ENCODE measurements at regions not wholly inside any gene's neighbourhood (a gene's known extent, or its start where the extent isn't known, plus 50 kb on each side); places are given as distances from the start of the nearest gene placed in this dataset.

- Histone ChIP-seq H3K27ac (no peak overlapping the region), H3K4me1 (replicated peaks) (no peaks in the 10 kb centered on the region), H3K9me3 (replicated peaks) (no peaks in the 10 kb centered on the region), H3K36me3 (no peaks in the 10 kb centered on the region), H3K4me3 (no peak overlapping the region), H3K27me3 (replicated peaks) (no peaks in the 10 kb centered on the region)
- no peak for DNase-seq (ENCODE audit: low read depth in 1 of 2, low spot score in 2 of 2)
Observed at GRCh38 chr10:47192273-47192672, 107.7 kb upstream of the GDF10 start.

DNA sequence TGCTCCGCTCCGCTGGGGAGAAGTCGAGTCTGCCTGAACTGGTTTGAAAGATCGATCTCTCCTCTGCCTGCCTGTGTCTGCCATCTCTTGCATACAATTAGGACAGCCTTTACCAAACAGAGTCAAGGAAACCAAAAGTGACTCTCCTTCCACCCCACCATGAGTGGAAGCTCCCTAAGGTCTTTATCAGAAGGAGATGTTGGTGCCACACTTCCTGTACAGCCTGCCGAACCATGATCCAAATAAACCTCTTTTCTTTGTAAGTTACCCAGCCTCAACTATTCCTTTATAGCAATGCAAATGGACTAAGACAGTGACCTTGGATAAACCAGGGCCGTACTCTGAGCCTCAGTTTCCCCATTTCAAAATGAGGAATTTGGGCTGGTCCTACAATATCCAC, 106.3 kb upstream of the GDF10 start:
- no peak overlapping the region for H3K27ac ChIP-seq
- H3K27me3 ChIP-seq (replicated peaks), result no peaks in the 10 kb centered on the region
- no peaks in the 10 kb centered on the region for H3K9me3 ChIP-seq (replicated peaks)
- H3K4me3 ChIP-seq, result no peak overlapping the region
- DNase-seq (ENCODE audit: low read depth in 1 of 2, low spot score in 2 of 2), result no peak
- no peaks in the 10 kb centered on the region for H3K4me1 ChIP-seq (replicated peaks)
- H3K36me3 ChIP-seq, result no peaks in the 10 kb centered on the region

GRCh38 chr10:47195274-47195885, 104.6 kb upstream of the GDF10 start:
- Histone ChIP-seq H3K27me3 (replicated peaks) (no peaks in the 10 kb centered on the region), H3K27ac (no peak overlapping the region), H3K4me1 (replicated peaks) (no peaks in the 10 kb centered on the region), H3K9me3 (replicated peaks) (no peaks in the 10 kb centered on the region), H3K4me3 (no peak overlapping the region), H3K36me3 (no peaks in the 10 kb centered on the region)
- no peak for DNase-seq (ENCODE audit: low read depth in 1 of 2, low spot score in 2 of 2)

DNA sequence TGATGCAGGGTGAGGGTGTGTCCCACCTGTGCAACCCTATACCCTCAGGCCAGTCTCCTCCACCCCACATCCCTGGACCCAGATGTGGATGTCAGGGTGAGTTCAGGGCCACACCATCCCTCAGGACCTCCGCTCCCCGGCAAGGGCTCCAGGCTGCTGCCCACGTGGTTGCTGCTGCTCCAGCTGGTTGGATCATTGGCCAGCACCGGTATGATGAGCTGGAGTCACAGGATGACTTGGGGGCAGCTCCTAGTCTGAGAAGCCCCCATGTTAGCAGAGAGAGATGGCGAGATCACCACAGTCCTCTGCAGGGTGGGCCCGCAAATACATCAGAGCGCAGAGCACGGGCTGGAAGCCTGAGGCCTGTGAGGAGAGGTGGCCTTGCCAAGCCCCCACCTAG, 103.3 kb upstream of the GDF10 start:
- H3K4me1 ChIP-seq (replicated peaks), result no peaks in the 10 kb centered on the region
- H3K27ac ChIP-seq, result no peak overlapping the region
- H3K27me3 ChIP-seq (replicated peaks), result no peaks in the 10 kb centered on the region
- DNase-seq (ENCODE audit: low read depth in 1 of 2, low spot score in 2 of 2), result no peak
- no peaks in the 10 kb centered on the region for H3K36me3 ChIP-seq
- no peaks in the 10 kb centered on the region for H3K9me3 ChIP-seq (replicated peaks)
- no peak overlapping the region for H3K4me3 ChIP-seq

- H3K4me1 ChIP-seq (replicated peaks), result no peaks in the 10 kb centered on the region
- no peak overlapping the region for H3K4me3 ChIP-seq
- no peaks in the 10 kb centered on the region for H3K36me3 ChIP-seq
- no peaks in the 10 kb centered on the region for H3K9me3 ChIP-seq (replicated peaks)
- H3K27me3 ChIP-seq (replicated peaks), result no peaks in the 10 kb centered on the region
- DNase-seq (ENCODE audit: low read depth in 1 of 2, low spot score in 2 of 2), result no peak
- H3K27ac ChIP-seq, result no peak overlapping the region
Observed at GRCh38 chr10:47198221-47198620, 101.8 kb upstream of the GDF10 start.

- Histone ChIP-seq H3K9me3 (replicated peaks) (no peaks in the 10 kb centered on the region), H3K4me3 (no peak overlapping the region), H3K36me3 (no peaks in the 10 kb centered on the region), H3K27ac (no peak overlapping the region), H3K4me1 (replicated peaks) (no peaks in the 10 kb centered on the region), H3K27me3 (replicated peaks) (no peaks in the 10 kb centered on the region)
- DNase-seq (ENCODE audit: low read depth in 1 of 2, low spot score in 2 of 2), result no peak
Observed at GRCh38 chr10:47205192-47205591, 94.8 kb upstream of the GDF10 start.

DNA sequence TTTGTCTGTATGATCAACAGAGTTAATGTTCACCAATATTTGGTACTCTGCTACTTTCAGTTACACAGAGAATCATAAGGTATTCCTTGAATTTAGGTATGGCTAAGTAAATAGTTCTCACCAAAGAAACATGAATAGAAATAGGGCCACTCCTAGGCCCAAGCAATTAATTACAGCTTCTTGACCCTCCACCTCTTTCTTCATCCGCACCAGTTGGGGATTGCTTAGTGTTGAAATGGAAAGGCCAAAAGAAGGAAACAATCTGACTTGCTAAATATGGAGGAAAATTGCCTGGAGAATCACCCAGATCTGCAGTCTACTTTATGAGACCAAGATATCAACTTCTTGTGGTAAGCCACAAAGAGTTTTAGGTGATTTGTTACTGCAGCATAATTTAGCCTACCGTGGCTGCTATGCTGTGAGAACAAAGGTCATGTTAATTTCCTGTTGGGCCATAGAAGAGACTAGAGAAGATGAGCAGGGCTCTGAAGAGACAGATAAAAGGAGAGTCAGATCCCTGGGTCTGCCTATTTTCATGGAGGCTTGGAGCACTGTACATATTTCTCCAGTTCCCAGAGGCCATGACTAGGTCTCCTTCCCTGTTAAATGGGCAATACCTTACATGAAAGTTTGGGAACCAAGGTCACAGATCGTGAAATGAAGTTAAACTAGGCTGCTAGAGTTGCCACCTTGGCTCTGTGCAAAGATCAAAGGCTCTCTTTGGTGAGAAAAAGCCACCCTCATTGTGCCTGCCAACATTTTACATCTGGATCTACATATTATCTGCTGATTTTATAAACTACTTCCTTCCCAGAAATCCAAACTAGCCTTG, 93.3 kb upstream of the GDF10 start:
- Histone ChIP-seq H3K9me3 (replicated peaks) (no peaks in the 10 kb centered on the region), H3K36me3 (no peaks in the 10 kb centered on the region), H3K27me3 (replicated peaks) (no peaks in the 10 kb centered on the region), H3K4me1 (replicated peaks) (no peaks in the 10 kb centered on the region), H3K27ac (no peak overlapping the region), H3K4me3 (no peak overlapping the region)
- no peak for DNase-seq (ENCODE audit: low read depth in 1 of 2, low spot score in 2 of 2)

GRCh38 chr10:47207281-47207615, 92.7 kb upstream of the GDF10 start:
- Histone ChIP-seq H3K4me3 (no peak overlapping the region), H3K27ac (no peak overlapping the region), H3K9me3 (replicated peaks) (peaks cover 4% of the 10 kb centered on the region; the same call in 1 of the 2 replicates), H3K4me1 (replicated peaks) (no peaks in the 10 kb centered on the region), H3K27me3 (replicated peaks) (no peaks in the 10 kb centered on the region), H3K36me3 (no peaks in the 10 kb centered on the region)
- DNase-seq (ENCODE audit: low read depth in 1 of 2, low spot score in 2 of 2), result no peak

DNA sequence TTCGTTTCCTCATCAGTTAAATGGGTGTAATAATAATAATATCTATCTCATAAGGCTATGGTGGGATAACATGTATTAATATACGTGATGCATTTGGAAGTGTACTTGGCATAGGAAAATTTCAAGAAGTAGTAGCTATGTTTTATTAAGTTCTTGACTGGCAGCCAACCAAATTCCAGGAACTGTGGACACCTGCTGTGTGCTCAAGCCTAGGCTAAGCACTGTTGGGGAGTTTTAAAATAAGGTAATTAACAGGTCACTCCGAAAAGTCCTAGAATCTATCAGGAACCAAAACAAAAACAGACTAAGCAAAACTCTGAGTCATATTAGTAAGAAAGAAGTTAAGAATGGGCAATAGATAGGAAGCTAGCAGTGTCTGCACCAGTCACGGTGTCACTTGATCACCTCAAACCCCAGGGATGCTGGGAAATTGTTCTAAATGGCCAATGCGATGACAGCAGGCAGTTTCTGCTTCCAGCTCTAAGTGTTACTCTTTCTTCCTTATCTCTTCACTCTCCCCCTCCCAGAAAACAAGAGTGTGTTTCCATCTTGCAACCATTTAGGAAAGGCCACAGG, 92.0 kb upstream of the GDF10 start:
- no peak for DNase-seq (ENCODE audit: low read depth in 1 of 2, low spot score in 2 of 2)
- H3K27ac ChIP-seq, result no peak overlapping the region

DNA sequence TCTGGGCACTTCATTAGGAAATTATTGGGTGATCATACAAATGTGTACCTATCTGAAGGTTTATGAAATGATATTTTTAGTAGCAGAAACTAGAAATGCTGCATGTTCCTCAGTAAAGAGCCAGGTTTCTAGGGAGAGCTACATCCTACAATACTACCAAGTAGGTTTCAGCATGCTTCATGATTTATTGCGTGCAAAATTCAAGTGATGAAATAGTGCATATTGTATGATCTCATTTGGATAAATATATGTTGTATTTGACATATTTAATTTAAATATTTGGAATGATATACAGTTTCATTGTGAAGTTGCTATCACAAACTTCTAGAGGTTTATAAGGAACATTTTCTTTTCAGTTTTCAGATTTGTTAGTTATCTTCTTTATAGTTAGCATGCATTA, 90.5 kb upstream of the GDF10 start:
- H3K27ac ChIP-seq, result no peak overlapping the region
- no peaks in the 10 kb centered on the region for H3K27me3 ChIP-seq (replicated peaks)
- H3K4me3 ChIP-seq, result no peak overlapping the region
- H3K9me3 ChIP-seq (replicated peaks), result peaks cover 11% of the 10 kb centered on the region; the same call in 1 of the 2 replicates
- DNase-seq (ENCODE audit: low read depth in 1 of 2, low spot score in 2 of 2), result no peak
- no peaks in the 10 kb centered on the region for H3K36me3 ChIP-seq
- H3K4me1 ChIP-seq (replicated peaks), result no peaks in the 10 kb centered on the region; the same call in 1 of the 2 replicates

More for the DNA sequence above, 92.0 kb upstream of the GDF10 start:
- Histone ChIP-seq H3K4me1 (replicated peaks) (no peaks in the 10 kb centered on the region), H3K9me3 (replicated peaks) (peaks cover 11% of the 10 kb centered on the region; the same call in 1 of the 2 replicates), H3K4me3 (no peak overlapping the region), H3K27me3 (replicated peaks) (no peaks in the 10 kb centered on the region), H3K36me3 (no peaks in the 10 kb centered on the region)

DNA sequence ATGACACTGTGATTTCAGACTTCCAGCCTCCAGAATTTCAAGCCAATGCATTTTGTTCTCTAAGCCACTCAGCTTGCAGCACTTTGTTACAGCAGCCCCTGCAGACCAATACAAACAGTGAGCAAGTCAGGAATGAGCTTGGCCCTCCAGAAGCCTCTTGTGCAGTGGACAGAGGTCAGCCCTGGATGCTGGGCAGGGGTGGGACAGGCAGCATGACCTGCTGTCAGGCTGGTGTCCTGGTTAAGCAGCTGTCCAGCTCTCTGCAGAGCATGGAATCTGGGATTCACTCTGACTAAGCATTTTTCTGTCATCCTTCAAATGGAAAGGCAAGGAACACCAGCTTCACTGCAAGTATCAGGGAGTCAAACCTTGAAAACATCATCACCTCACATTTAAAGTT, 85.5 kb upstream of the GDF10 start:
- peaks cover 4% of the 10 kb centered on the region; the same call in 1 of the 2 replicates for H3K4me1 ChIP-seq (replicated peaks)
- DNase-seq (ENCODE audit: low read depth in 1 of 2, low spot score in 2 of 2), result no peak
- no peak overlapping the region for H3K4me3 ChIP-seq
- H3K36me3 ChIP-seq, result no peaks in the 10 kb centered on the region
- H3K27ac ChIP-seq, result no peak overlapping the region
- H3K9me3 ChIP-seq (replicated peaks), result peaks cover 11% of the 10 kb centered on the region; the same call in 1 of the 2 replicates
- 0 out of 2 replicates have a peak, but pooled peaks cover 3% of the 10 kb centered on the region for H3K27me3 ChIP-seq (replicated peaks)

DNA sequence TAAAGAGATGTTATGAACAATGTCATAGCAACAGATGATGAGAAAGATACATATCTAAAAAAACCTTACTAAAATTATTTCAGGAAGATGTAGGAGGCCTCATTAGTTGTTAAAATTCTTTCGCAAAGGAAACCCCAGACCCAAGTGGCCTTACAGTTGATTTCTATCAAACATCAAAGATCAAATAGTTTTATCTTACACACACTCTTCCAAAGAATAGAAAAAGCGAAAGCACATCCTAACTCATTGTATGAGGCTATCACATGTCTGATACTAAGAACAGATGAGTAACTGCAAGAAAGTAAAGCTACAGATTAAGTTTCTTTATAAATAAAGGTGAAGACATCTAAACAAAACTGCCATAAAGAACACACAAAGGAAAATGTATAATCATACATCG, 82.9 kb upstream of the GDF10 start:
- Histone ChIP-seq H3K4me1 (replicated peaks) (peaks cover 4% of the 10 kb centered on the region; the same call in 1 of the 2 replicates), H3K9me3 (replicated peaks) (peaks cover 9% of the 10 kb centered on the region; the same call in 1 of the 2 replicates), H3K36me3 (no peaks in the 10 kb centered on the region), H3K4me3 (no peak overlapping the region), H3K27me3 (replicated peaks) (0 out of 2 replicates have a peak, but pooled peaks cover 6% of the 10 kb centered on the region), H3K27ac (no peak overlapping the region)
- DNase-seq (ENCODE audit: low read depth in 1 of 2, low spot score in 2 of 2), result no peak

- no peak overlapping the region for H3K27ac ChIP-seq
- no peak for DNase-seq (ENCODE audit: low read depth in 1 of 2, low spot score in 2 of 2)
- H3K36me3 ChIP-seq, result no peaks in the 10 kb centered on the region
- no peak overlapping the region for H3K4me3 ChIP-seq
- H3K27me3 ChIP-seq (replicated peaks), result 0 out of 2 replicates have a peak, but pooled peaks cover 11% of the 10 kb centered on the region
- H3K9me3 ChIP-seq (replicated peaks), result no peaks in the 10 kb centered on the region
- H3K4me1 ChIP-seq (replicated peaks), result peaks cover 4% of the 10 kb centered on the region; the same call in 1 of the 2 replicates
Observed at GRCh38 chr10:47218803-47219202, 81.2 kb upstream of the GDF10 start.

GRCh38 chr10:47222461-47222860, 77.5 kb upstream of the GDF10 start:
- Histone ChIP-seq H3K4me1 (replicated peaks) (no peaks in the 10 kb centered on the region), H3K4me3 (no peak overlapping the region), H3K27ac (no peak overlapping the region)

More at GRCh38 chr10:47222461-47222860, 77.5 kb upstream of the GDF10 start:
- 0 out of 2 replicates have a peak, but pooled peaks cover 8% of the 10 kb centered on the region for H3K27me3 ChIP-seq (replicated peaks)
- no peaks in the 10 kb centered on the region for H3K36me3 ChIP-seq
- no peaks in the 10 kb centered on the region for H3K9me3 ChIP-seq (replicated peaks)
- no peak for DNase-seq (ENCODE audit: low read depth in 1 of 2, low spot score in 2 of 2)

Measured in SJSA1 (cell line).